ENCODE measurements at regions not wholly inside any gene's neighbourhood (a gene's known extent, or its start where the extent isn't known, plus 50 kb on each side); places are given as distances from the start of the nearest gene placed in this dataset.

DNA sequence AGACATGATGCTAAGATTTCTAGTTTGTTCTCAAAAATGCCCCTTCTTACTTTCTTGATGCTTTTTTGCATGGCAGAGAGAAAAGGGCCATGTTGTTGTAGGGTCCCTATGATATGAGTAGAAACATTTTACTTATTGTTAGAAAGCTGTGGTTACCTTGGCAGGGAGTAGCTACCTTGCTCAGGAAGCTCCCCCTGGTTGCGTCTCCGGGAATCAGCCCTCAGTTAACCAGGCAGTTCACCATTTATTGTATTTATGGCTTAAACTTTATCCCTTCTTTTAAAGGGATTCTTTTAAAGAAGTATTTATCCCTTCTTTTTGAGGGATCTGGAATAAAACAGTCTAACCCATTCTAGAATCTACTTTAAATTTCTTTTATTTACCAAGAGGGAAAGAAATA lies 113.9 kb upstream of the PROKR2 start:
- TF ChIP-seq, protein P1, sequence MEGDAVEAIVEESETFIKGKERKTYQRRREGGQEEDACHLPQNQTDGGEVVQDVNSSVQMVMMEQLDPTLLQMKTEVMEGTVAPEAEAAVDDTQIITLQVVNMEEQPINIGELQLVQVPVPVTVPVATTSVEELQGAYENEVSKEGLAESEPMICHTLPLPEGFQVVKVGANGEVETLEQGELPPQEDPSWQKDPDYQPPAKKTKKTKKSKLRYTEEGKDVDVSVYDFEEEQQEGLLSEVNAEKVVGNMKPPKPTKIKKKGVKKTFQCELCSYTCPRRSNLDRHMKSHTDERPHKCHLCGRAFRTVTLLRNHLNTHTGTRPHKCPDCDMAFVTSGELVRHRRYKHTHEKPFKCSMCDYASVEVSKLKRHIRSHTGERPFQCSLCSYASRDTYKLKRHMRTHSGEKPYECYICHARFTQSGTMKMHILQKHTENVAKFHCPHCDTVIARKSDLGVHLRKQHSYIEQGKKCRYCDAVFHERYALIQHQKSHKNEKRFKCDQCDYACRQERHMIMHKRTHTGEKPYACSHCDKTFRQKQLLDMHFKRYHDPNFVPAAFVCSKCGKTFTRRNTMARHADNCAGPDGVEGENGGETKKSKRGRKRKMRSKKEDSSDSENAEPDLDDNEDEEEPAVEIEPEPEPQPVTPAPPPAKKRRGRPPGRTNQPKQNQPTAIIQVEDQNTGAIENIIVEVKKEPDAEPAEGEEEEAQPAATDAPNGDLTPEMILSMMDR (IDR thresholded peaks at IDR 0.05) = no peak
- 33 to 58% methylated on average over 2 of the region's 2 CpGs for WGBS, 2 donors
- H3K36me3 ChIP-seq = no peaks in the 10 kb centered on the region
- no peak overlapping the region for H3K4me3 ChIP-seq
- intact Hi-C loops (cut with DNase I) = no loop called here
- no peak for DNase-seq
- no peak overlapping the region for H3K27ac ChIP-seq
- ATAC-seq = no peak
- H3K27me3 ChIP-seq = peaks cover 0 to 13% (median 0%) of the 10 kb centered on the region in 7 donors
- H3K9me3 ChIP-seq = no peaks in the 10 kb centered on the region
- H3K4me1 ChIP-seq = no peaks in the 10 kb centered on the region

DNA sequence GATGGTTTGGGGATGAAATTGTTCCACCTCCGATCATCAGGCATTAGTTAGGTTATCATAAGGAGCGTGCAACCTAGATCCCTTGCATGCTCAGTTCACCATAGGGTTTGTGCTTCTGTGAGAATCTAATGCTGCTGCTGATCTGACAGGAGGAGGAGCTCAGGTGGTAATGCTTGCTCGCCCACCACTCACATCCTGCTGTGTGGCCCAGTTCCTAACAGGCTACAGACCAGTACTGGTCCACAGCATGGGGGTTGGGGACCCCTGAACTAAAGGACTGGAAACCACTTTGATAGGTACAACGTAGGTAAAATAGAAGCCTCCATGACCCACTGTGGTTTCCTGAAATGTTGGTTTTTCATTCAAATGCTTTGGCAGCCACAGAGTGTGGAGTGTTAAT lies 109.3 kb upstream of the PROKR2 start:
- no peak for DNase-seq
- Histone ChIP-seq H3K27ac (no peak overlapping the region), H3K36me3 (no peaks in the 10 kb centered on the region), H3K4me3 (no peak overlapping the region), H3K27me3 (peaks cover 0 to 7% (median 0%) of the 10 kb centered on the region in 7 donors), H3K9me3 (peaks cover 0 to 9% (median 0%) of the 10 kb centered on the region in 11 donors), H3K4me1 (no peaks in the 10 kb centered on the region)
- intact Hi-C loops (cut with DNase I) = no loop called here
- WGBS, 2 donors = 72 to 78% methylated on average over 4 of the region's 4 CpGs
- TF ChIP-seq, protein P1 (IDR thresholded peaks at IDR 0.05) = no peak
- ATAC-seq = no peak

DNA sequence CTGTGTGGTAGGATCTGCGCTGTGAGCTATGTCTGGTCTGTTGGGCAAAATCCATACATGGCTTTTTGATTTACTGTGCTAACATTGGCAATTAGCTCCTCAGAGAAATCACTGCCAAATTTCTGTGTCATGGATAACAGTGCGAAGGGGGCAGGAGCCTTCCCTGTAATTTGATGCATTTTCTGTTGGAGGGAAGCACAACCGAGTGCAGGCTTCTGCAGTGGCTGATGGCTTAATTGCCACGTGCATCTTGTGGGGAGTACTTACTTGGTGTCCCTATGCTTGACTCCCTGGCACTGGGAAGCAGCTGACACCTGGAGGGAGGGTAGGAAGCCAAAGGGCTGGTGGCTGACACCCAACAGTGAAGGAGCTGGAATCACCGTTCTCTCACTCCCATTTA lies 99.3 kb upstream of the PROKR2 start:
- Histone ChIP-seq H3K27ac (no peak overlapping the region), H3K27me3 (no peaks in the 10 kb centered on the region), H3K4me3 (no peak overlapping the region), H3K36me3 (no peaks in the 10 kb centered on the region), H3K9me3 (no peaks in the 10 kb centered on the region), H3K4me1 (no peaks in the 10 kb centered on the region)
- TF ChIP-seq, protein P1 (IDR thresholded peaks at IDR 0.05) = no peak
- intact Hi-C loops (cut with DNase I) = no loop called here
- WGBS, 2 donors = 57 to 63% methylated on average over 5 of the region's 5 CpGs
- ATAC-seq (no peak), DNase-seq (no peak)

DNA sequence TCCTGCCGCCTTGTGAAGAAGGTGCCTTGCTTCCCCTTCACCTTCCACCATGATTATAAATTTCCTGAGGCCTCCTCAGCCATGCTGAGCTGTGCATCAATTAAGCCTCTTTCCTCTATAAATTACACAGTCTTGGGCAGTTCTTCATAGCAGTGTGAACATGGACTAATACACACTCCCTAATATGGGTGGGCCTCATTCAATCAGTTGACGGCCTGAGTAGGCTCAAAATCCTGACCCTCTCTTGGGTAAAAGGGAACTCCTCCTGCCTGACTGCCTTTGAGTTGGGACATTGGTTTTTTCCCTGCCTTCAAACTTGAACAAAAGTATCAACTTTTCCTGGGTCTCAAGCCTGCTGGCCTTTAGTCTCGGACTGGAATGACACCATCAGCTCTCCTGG lies 96.6 kb upstream of the PROKR2 start:
- H3K4me1 ChIP-seq = no peaks in the 10 kb centered on the region
- H3K4me3 ChIP-seq = no peak overlapping the region
- H3K27me3 ChIP-seq = peaks cover 0 to 6% (median 0%) of the 10 kb centered on the region in 7 donors
- no peaks in the 10 kb centered on the region for H3K36me3 ChIP-seq
- WGBS, 2 donors = 83 to 94% methylated on average over 3 of the region's 3 CpGs
- H3K9me3 ChIP-seq = no peaks in the 10 kb centered on the region
- intact Hi-C loops (cut with DNase I) = loop anchor here in 1 of 10 donors (5.0 kb wide), 1 partner anchor 51 kb away; no protein-coding TSS in a partner anchor
- no peak for DNase-seq
- TF ChIP-seq, protein P1 (IDR thresholded peaks at IDR 0.05) = no peak
- ATAC-seq = no peak
- H3K27ac ChIP-seq = no peak overlapping the region
